ENCODE measurements at regions not wholly inside any gene's neighbourhood (a gene's known extent, or its start where the extent isn't known, plus 50 kb on each side); places are given as distances from the start of the nearest gene placed in this dataset.

- no peak for DNase-seq
- H3K9ac ChIP-seq (ENCODE audit: insufficient read depth, low read length, poor library complexity, severe bottlenecking) = no peak overlapping the region
- H3K4me2 ChIP-seq (replicated peaks; ENCODE audit: extremely low read depth, low read length, poor library complexity, severe bottlenecking) = no peak overlapping the region
- no peak overlapping the region for H3K4me3 ChIP-seq (replicated peaks in 1 of 3; ENCODE audit: low read depth in 2 of 3, low read length in 3 of 3)
- no peaks in the 10 kb centered on the region for H3K9me3 ChIP-seq (replicated peaks in 1 of 2; ENCODE audit: control insufficient read depth in 1 of 2, insufficient read depth in 1 of 2, low read length in 2 of 2)
- no peaks in the 10 kb centered on the region for H3K36me3 Mint-ChIP-seq
- WGBS (ENCODE audit: insufficient coverage) = 100% methylated on average over 1 of the region's 2 CpGs
- no peak overlapping the region for H2AFZ ChIP-seq (ENCODE audit: insufficient read depth, low read depth, low read length, poor library complexity, severe bottlenecking)
- no peak for TF ChIP-seq CTCF (IDR thresholded peaks at IDR 0.05)
- H4K20me1 ChIP-seq (ENCODE audit: insufficient read depth, low read length) = no peaks in the 10 kb centered on the region
- no peak overlapping the region for H3K27ac Mint-ChIP-seq
- peaks cover 21% of the 10 kb centered on the region for H3K4me1 Mint-ChIP-seq
- H3K27me3 ChIP-seq (ENCODE audit: control insufficient read depth in 2 of 2, insufficient read depth in 2 of 2, low read length in 2 of 2) = no peaks in the 10 kb centered on the region
- H3K4me1 ChIP-seq (ENCODE audit: control insufficient read depth in 1 of 2, insufficient read depth in 2 of 2, low read length in 2 of 2) = peaks cover 6 to 16% of the 10 kb centered on the region in 2 donors
- intact Hi-C loops (cut with micrococcal nuclease) = no loop called here
- H3K9me3 Mint-ChIP-seq = peaks cover 0 to 8% (median 2%) of the 10 kb centered on the region in 7 donors
- no peaks in the 10 kb centered on the region for H3K79me2 ChIP-seq (ENCODE audit: insufficient read depth, low read length)
- no peak overlapping the region for H3K27ac ChIP-seq (ENCODE audit: low read depth in 1 of 2, low read length in 2 of 2)
- no peak overlapping the region for H3K4me3 Mint-ChIP-seq
- H3K36me3 ChIP-seq (replicated peaks in 1 of 2; ENCODE audit: control insufficient read depth in 1 of 2, insufficient read depth in 2 of 2, low read length in 2 of 2) = no peaks in the 10 kb centered on the region
- no peaks in the 10 kb centered on the region for H3K27me3 Mint-ChIP-seq (ENCODE audit: low read depth in 3 of 3)
Measured at GRCh38 chr2:160582081-160582480, 88.5 kb upstream of the RBMS1 start.

GRCh38 chr2:160582490-160583145, 89.0 kb upstream of the RBMS1 start:
- Histone ChIP-seq H3K36me3 (replicated peaks in 1 of 2; ENCODE audit: control insufficient read depth in 1 of 2, insufficient read depth in 2 of 2, low read length in 2 of 2) (no peaks in the 10 kb centered on the region), H3K4me3 (replicated peaks in 1 of 3; ENCODE audit: low read depth in 2 of 3, low read length in 3 of 3) (no peak overlapping the region), H3K27ac (ENCODE audit: low read depth in 1 of 2, low read length in 2 of 2) (no peak overlapping the region), H3K27me3 (ENCODE audit: control insufficient read depth in 2 of 2, insufficient read depth in 2 of 2, low read length in 2 of 2) (no peaks in the 10 kb centered on the region), H3K9me3 (replicated peaks in 1 of 2; ENCODE audit: control insufficient read depth in 1 of 2, insufficient read depth in 1 of 2, low read length in 2 of 2) (no peaks in the 10 kb centered on the region), H3K4me2 (replicated peaks; ENCODE audit: extremely low read depth, low read length, poor library complexity, severe bottlenecking) (no peak overlapping the region), H3K4me1 (ENCODE audit: control insufficient read depth in 1 of 2, insufficient read depth in 2 of 2, low read length in 2 of 2) (peaks cover 6 to 16% of the 10 kb centered on the region in 2 donors), H2AFZ (ENCODE audit: insufficient read depth, low read depth, low read length, poor library complexity, severe bottlenecking) (no peak overlapping the region), H3K9ac (ENCODE audit: insufficient read depth, low read length, poor library complexity, severe bottlenecking) (no peak overlapping the region), H4K20me1 (ENCODE audit: insufficient read depth, low read length) (no peaks in the 10 kb centered on the region), H3K79me2 (ENCODE audit: insufficient read depth, low read length) (no peaks in the 10 kb centered on the region)
- WGBS (ENCODE audit: insufficient coverage) = no CpG with 5 or more reads among the region's 3 CpGs
- H3K4me1 Mint-ChIP-seq = peaks cover 21% of the 10 kb centered on the region
- no peaks in the 10 kb centered on the region for H3K36me3 Mint-ChIP-seq
- no peak overlapping the region for H3K4me3 Mint-ChIP-seq
- DNase-seq = no peak
- intact Hi-C loops (cut with micrococcal nuclease) = no loop called here
- no peaks in the 10 kb centered on the region for H3K27me3 Mint-ChIP-seq (ENCODE audit: low read depth in 3 of 3)
- H3K27ac Mint-ChIP-seq = no peak overlapping the region
- peaks cover 0 to 8% (median 2%) of the 10 kb centered on the region in 7 donors for H3K9me3 Mint-ChIP-seq
- no peak for TF ChIP-seq CTCF (IDR thresholded peaks at IDR 0.05)

Data from CD14-positive monocyte (primary cell).